OCI-LY7 (cell line): ENCODE measurements at regions not wholly inside any gene's neighbourhood (a gene's known extent, or its start where the extent isn't known, plus 50 kb on each side); places are given as distances from the start of the nearest gene placed in this dataset.
"Not testable (repeated sequence)": the region's sequence is repeated elsewhere in the genome, so short reads cannot be mapped to it uniquely, and the experiment has no call there.

ENCODE experiments used
- CTCF ChIP-seq: fragments of 200-600 bp; sonication (generic); conservative IDR thresholded peaks from 2 replicates; pipeline ENCODE4 v1.5.1; 2014; ENCODE audit warnings: mild to moderate bottlenecking, antibody characterized with exemption, low read length, moderate library complexity, mixed read lengths
- EZH2phosphoT487 ChIP-seq: fragments of 200-600 bp; sonication (generic); IDR thresholded peaks from 2 replicates; pipeline ENCODE4 v1.6.1; 2018; ENCODE audit warnings: low read depth, borderline replicate concordance, mild to moderate bottlenecking, mixed run types, antibody characterized with exemption, low read length, moderate library complexity, mixed read lengths

GRCh38 chr1:120588811-120589210, 134.9 kb upstream of the NBPF26 start:
- TF ChIP-seq CTCF, EZH2phosphoT487: not testable (repeated sequence)
